GM12801 (cell line): ENCODE measurements at regions not wholly inside any gene's neighbourhood (a gene's known extent, or its start where the extent isn't known, plus 50 kb on each side); places are given as distances from the start of the nearest gene placed in this dataset.

Source experiments
- CTCF ChIP-seq: IDR thresholded peaks from one replicate; pipeline ENCODE4 v1.5.1; 2011; ENCODE audit warnings: control low read depth; ENCODE audit not compliant: insufficient read length; ENCODE audit errors: extremely low read depth

DNA sequence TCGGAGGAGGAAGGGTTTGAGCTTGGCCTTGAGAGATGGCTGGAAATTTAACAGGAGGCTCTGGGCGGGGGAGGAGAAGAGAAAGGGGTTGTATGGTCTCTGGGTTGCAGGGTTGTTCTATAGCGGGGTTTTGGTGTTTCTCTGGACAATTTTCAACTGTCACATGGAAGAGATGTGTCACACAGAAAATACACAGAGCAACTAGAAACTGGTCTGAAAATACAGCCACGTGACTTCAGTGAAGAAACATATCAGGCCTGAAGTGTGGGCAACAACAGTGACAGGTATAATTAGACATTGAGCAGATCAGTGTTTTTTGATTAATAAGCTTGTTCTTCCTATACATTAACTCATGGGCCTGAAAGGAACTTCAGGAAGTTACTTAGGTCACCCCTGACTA, 205.3 kb upstream of the HMGA2 start:
- no peak for TF ChIP-seq CTCF

DNA sequence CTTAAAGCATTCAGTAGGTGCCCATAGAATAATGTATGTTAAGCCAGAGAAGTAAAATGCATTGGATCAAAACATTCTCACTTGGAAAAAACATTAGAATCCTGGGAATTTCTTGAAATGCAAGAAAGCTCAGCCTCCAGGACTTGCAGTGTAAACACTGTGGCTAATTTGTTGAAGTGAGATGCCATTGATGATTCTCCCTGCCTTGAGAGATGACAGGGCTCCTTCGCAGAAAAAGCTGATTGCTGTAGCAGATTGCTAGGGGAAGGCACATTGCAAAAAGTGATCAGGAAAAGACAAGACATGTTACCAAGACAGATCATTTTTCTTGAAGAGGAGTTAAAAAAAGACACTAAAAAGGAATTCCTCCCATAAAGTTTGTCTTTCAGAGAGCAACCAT, 204.2 kb upstream of the HMGA2 start:
- no peak for TF ChIP-seq CTCF

DNA sequence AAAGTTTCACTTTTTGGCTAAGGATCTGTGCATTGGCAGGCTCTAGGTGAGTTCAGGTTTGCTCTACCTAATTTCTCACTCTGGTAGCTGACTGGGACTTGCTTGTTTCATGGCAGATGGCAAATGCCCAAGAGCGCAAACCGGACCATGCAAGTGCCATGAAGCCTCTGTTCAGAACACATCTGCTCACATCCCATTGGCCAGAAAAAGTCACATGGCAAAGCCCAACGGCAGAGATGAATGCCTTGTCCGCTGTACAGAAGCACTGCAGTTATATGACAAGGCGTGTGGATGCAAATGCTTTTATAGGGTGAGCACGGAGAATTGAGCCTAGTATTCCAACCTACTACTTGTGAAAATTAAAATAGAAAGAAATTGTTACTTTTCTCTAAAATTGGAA, 202.2 kb upstream of the HMGA2 start:
- TF ChIP-seq CTCF, result no peak

DNA sequence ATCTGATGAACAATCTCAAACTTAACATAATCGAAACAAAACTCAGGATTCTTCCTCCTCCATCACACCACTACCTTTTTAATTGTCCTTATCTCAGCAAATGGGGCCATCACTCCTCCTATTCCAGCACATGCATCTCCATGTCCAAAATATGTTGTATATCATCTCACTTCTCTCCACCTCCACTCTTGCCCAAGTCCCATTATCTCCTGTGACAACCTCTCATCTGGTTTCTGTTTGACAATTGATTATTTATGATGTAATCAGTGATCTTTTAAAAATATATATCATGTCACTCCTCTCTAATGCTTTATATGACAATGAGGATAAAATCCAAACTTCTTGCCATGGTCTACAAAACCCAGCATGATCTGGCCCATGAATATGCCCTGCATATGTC, 200.8 kb upstream of the HMGA2 start:
- no peak for TF ChIP-seq CTCF

- no peak for TF ChIP-seq CTCF
These were observed 199.7 kb upstream of the HMGA2 start for GRCh38 chr12:65624554-65625086.

DNA sequence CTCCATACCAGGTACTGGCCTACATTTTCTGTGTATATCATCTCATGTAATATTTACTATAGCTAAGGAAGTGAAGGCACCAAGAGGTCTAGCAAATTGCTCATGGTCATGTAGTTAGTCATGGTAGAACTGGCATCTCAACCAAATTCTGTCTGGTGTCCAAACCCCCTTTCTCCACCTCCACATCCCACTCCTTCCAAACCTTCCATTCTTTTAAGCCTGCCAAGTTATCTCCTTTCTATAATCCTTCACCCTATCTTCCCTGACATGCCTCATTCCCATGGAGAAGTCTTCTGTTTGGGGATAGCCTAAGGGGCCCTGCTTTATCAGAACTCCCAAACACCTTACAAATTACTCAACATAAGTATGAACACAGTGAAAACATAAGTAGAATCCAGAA, 196.2 kb upstream of the HMGA2 start:
- no peak for TF ChIP-seq CTCF

GRCh38 chr12:65630555-65630954, 193.7 kb upstream of the HMGA2 start:
- TF ChIP-seq CTCF, result no peak
